PC-9 (cell line): ENCODE measurements at regions not wholly inside any gene's neighbourhood (a gene's known extent, or its start where the extent isn't known, plus 50 kb on each side); places are given as distances from the start of the nearest gene placed in this dataset.

Source experiments
- BruUV-seq: library from RNA; stranded (reverse); fragments of 400-500 nt; replicated peaks from 2 replicates; lab custom pipeline; 2021; lab: Mats Ljungman, UMichigan
- CTCF ChIA-PET: fragments of 300-600 bp; sonication (Branson Sonifier 250); formaldehyde crosslinking; loops from one replicate; lab custom pipeline; 2022; ENCODE audit warnings: antibody characterized with exemption; lab: Charles Lee
- POLR2A ChIA-PET: fragments of 300-600 bp; sonication (Branson Sonifier 250); formaldehyde crosslinking; loops from one replicate; lab custom pipeline; 2022; ENCODE audit warnings: antibody characterized with exemption; ENCODE audit not compliant: unreplicated experiment; lab: Charles Lee
- DNase-seq, 2 experiments: peaks; one replicate each; pipeline versions ENCODE4 v3.0.0 to v3.0.0-alpha.2; 2015 to 2022; ENCODE audit warnings: mixed read lengths in 1 of 2
- H2AFZ ChIP-seq: fragments of 200-600 bp; sonication (generic); 2 replicates; pipeline ENCODE4 v1.8.1; 2017; ENCODE audit warnings: antibody characterized with exemption
- H3F3A ChIP-seq: fragments of 200-600 bp; sonication (generic); 2 replicates; pipeline ENCODE4 v1.8.1; 2017; ENCODE audit warnings: antibody characterized with exemption, mild to moderate bottlenecking, low read depth; ENCODE audit not compliant: insufficient read depth
- H3K27ac ChIP-seq: fragments of 200-600 bp; sonication (generic); 2 replicates; pipeline ENCODE4 v1.6.1; 2016; ENCODE audit warnings: mixed run types
- H3K27me3 ChIP-seq: fragments of 200-600 bp; sonication (generic); 2 replicates; pipeline ENCODE4 v1.6.1; 2016; ENCODE audit warnings: low read depth, mixed run types; ENCODE audit not compliant: insufficient read depth
- H3K36me3 ChIP-seq: fragments of 200-600 bp; sonication (generic); 2 replicates; pipeline ENCODE4 v1.6.1; 2016; ENCODE audit warnings: low read depth, mixed run types
- H3K4me1 ChIP-seq: fragments of 200-600 bp; sonication (generic); replicated peaks from 2 replicates; pipeline ENCODE4 v1.6.1; 2016; ENCODE audit warnings: mixed run types; ENCODE audit not compliant: insufficient read depth
- H3K4me2 ChIP-seq: fragments of 200-600 bp; sonication (generic); 2 replicates; pipeline ENCODE4 v1.6.1; 2017; ENCODE audit warnings: mixed run types
- H3K4me3 ChIP-seq: fragments of 200-600 bp; sonication (generic); 2 replicates; pipeline ENCODE4 v1.6.1; 2016; ENCODE audit warnings: mixed run types
- H3K79me2 ChIP-seq: fragments of 200-600 bp; sonication (generic); 2 replicates; pipeline ENCODE4 v1.6.1; 2017; ENCODE audit warnings: low read depth, mixed run types
- H3K9me2 ChIP-seq: fragments of 200-600 bp; sonication (generic); 2 replicates; pipeline ENCODE4 v1.8.1; 2017; ENCODE audit warnings: mild to moderate bottlenecking; ENCODE audit not compliant: insufficient read depth
- H3K9me3 ChIP-seq: fragments of 200-600 bp; sonication (generic); 2 replicates; pipeline ENCODE4 v1.8.1; 2016; ENCODE audit warnings: low read depth; ENCODE audit not compliant: insufficient read depth
- H4K20me1 ChIP-seq: fragments of 200-600 bp; sonication (generic); 2 replicates; pipeline ENCODE4 v1.8.1; 2017; ENCODE audit not compliant: insufficient read depth
- EZH2 ChIP-seq: fragments of 200-600 bp; sonication (generic); IDR thresholded peaks from 2 replicates; pipeline ENCODE4 v1.8.0; 2017; ENCODE audit warnings: antibody characterized with exemption, low read depth
- intact Hi-C: fragments of 100-400 bp; cut with micrococcal nuclease; formaldehyde crosslinking; loops from one replicate; pipeline ENCODE4 v1.10.0; 2022; ENCODE audit not compliant: unreplicated experiment
- TF ChIP-seq, protein P1 (sequence below): fragments of 200-600 bp; sonication (generic); conservative IDR thresholded peaks from 2 replicates; pipeline ENCODE4 v1.6.1; 2017; ENCODE audit warnings: mixed run types, antibody characterized with exemption, mild to moderate bottlenecking, moderate library complexity

GRCh38 chr2:228387776-228388175 is 206.3 kb upstream of the SPHKAP start:
- no peaks in the 10 kb centered on the region for H3K9me3 ChIP-seq
- intact Hi-C loops, result no loop called here
- CTCF ChIA-PET, result no interaction called here
- H3K4me2 ChIP-seq, result no peak overlapping the region
- DNase-seq, result no peak
- H4K20me1 ChIP-seq, result no peaks in the 10 kb centered on the region
- BruUV-seq, result no TSS peak
- no peaks in the 10 kb centered on the region for H3K4me1 ChIP-seq
- TF ChIP-seq, protein P1, sequence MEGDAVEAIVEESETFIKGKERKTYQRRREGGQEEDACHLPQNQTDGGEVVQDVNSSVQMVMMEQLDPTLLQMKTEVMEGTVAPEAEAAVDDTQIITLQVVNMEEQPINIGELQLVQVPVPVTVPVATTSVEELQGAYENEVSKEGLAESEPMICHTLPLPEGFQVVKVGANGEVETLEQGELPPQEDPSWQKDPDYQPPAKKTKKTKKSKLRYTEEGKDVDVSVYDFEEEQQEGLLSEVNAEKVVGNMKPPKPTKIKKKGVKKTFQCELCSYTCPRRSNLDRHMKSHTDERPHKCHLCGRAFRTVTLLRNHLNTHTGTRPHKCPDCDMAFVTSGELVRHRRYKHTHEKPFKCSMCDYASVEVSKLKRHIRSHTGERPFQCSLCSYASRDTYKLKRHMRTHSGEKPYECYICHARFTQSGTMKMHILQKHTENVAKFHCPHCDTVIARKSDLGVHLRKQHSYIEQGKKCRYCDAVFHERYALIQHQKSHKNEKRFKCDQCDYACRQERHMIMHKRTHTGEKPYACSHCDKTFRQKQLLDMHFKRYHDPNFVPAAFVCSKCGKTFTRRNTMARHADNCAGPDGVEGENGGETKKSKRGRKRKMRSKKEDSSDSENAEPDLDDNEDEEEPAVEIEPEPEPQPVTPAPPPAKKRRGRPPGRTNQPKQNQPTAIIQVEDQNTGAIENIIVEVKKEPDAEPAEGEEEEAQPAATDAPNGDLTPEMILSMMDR, result no peak
- TF ChIP-seq EZH2, result no peak
- no peaks in the 10 kb centered on the region for H3K9me2 ChIP-seq
- no peak overlapping the region for H3K4me3 ChIP-seq
- no peak overlapping the region for H2AFZ ChIP-seq
- POLR2A ChIA-PET, result no interaction called here
- no peaks in the 10 kb centered on the region for H3K36me3 ChIP-seq
- H3F3A ChIP-seq, result no peaks in the 10 kb centered on the region
- no peaks in the 10 kb centered on the region for H3K27me3 ChIP-seq
- H3K79me2 ChIP-seq, result no peaks in the 10 kb centered on the region
- H3K27ac ChIP-seq, result no peak overlapping the region

DNA sequence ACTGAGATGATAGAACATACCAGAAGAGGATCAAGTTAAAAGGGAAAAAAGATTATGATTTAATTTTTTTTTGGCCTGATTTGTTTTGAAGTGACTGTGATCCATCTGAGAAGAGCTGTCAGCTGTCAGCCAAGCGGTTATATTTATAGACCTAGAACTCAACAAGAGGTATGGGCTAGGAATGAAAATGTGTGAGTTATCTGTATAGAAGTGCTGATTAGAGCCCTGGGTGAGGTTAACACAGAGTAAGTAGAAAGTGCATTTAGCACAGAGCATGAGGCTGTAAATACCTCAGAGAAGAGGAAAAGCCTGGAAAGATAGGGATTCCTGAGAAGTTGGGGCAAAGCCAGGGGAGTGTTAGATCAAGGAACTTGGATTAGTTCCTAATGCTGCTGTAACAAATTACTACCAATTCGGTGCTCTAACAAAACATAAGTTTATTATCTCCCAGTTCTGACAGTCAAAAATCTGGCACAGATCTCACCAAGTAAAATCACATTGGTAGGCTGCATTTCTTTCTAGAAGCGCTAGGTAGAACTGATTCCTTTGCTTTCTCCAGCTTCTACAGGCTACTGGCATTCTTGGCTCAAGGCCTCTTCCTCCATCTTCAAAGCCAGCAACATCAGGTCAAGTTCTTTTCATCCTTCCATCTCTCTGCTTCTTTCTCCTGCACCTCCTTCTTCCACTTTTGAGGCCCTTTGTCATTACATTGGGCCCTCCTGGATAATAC is 197.4 kb upstream of the SPHKAP start:
- H3K27me3 ChIP-seq, result no peaks in the 10 kb centered on the region
- no peak overlapping the region for H3K27ac ChIP-seq
- H3K4me1 ChIP-seq, result no peaks in the 10 kb centered on the region
- H3K4me3 ChIP-seq, result no peak overlapping the region
- H3K9me3 ChIP-seq, result no peaks in the 10 kb centered on the region
- H3K79me2 ChIP-seq, result no peaks in the 10 kb centered on the region
- no TSS peak for BruUV-seq
- no peaks in the 10 kb centered on the region for H3K36me3 ChIP-seq
- H3F3A ChIP-seq, result no peaks in the 10 kb centered on the region
- no peaks in the 10 kb centered on the region for H3K9me2 ChIP-seq
- no peak overlapping the region for H2AFZ ChIP-seq
- TF ChIP-seq, protein P1, result no peak
- no peak for TF ChIP-seq EZH2
- no peak for DNase-seq
- intact Hi-C loops, result no loop called here
- ChIA-PET CTCF (no interaction called here), POLR2A (no interaction called here)
- no peaks in the 10 kb centered on the region for H4K20me1 ChIP-seq
- H3K4me2 ChIP-seq, result no peak overlapping the region

DNA sequence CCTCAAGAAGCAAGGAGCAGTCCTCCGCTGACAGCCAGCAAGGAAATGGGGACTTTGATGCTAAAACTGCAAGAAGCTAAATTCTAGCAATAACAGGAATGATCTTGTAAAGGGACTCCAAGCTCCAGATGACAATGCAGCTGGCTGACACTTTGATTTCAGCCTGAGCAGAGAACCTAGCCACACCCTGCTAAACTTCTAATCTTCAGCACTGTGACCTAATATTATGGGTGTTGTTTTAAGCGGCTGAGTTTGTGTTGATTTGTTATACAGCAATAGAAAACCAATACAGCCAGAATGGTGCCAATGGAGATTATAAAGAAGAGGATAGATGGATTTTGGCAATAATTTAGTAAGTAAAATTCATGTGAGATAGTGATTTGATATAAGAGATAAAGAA is 196.7 kb upstream of the SPHKAP start:
- BruUV-seq, result no TSS peak
- H3F3A ChIP-seq, result no peaks in the 10 kb centered on the region
- H3K79me2 ChIP-seq, result no peaks in the 10 kb centered on the region
- H3K27me3 ChIP-seq, result no peaks in the 10 kb centered on the region
- no peaks in the 10 kb centered on the region for H3K4me1 ChIP-seq
- H3K4me2 ChIP-seq, result no peak overlapping the region
- H3K9me2 ChIP-seq, result no peaks in the 10 kb centered on the region
- H3K4me3 ChIP-seq, result no peak overlapping the region
- no peaks in the 10 kb centered on the region for H3K36me3 ChIP-seq
- H4K20me1 ChIP-seq, result no peaks in the 10 kb centered on the region
- ChIA-PET POLR2A (no interaction called here), CTCF (no interaction called here)
- intact Hi-C loops, result no loop called here
- H3K9me3 ChIP-seq, result no peaks in the 10 kb centered on the region
- DNase-seq, result no peak
- H3K27ac ChIP-seq, result no peak overlapping the region
- TF ChIP-seq, protein P1, result no peak
- no peak for TF ChIP-seq EZH2
- no peak overlapping the region for H2AFZ ChIP-seq
